Neural crest cell (in vitro differentiated cells): ENCODE measurements at regions not wholly inside any gene's neighbourhood (a gene's known extent, or its start where the extent isn't known, plus 50 kb on each side); places are given as distances from the start of the nearest gene placed in this dataset.

Experiments used
- DNase-seq: peaks from one replicate; pipeline ENCODE4 v3.0.0; 2021; ENCODE audit warnings: low read depth, mixed read lengths, low spot score
- H3K27ac Mint-ChIP-seq: one replicate; pipeline ENCODE4 v1.8.0; 2021; ENCODE audit warnings: mild to moderate bottlenecking, mixed read lengths; ENCODE audit not compliant: unreplicated experiment
- H3K27me3 Mint-ChIP-seq: 2 replicates; pipeline ENCODE4 v1.8.0; 2021; ENCODE audit warnings: low read depth, mild to moderate bottlenecking, mixed read lengths
- H3K36me3 Mint-ChIP-seq: 2 replicates; pipeline ENCODE4 v1.8.0; 2021; ENCODE audit warnings: low read depth, mild to moderate bottlenecking, mixed read lengths
- H3K4me1 Mint-ChIP-seq: 2 replicates; pipeline ENCODE4 v1.8.0; 2021; ENCODE audit warnings: mixed read lengths
- H3K4me3 Mint-ChIP-seq: one replicate; pipeline ENCODE4 v1.8.0; 2021; ENCODE audit warnings: mild to moderate bottlenecking, mixed read lengths
- H3K9me3 Mint-ChIP-seq: 2 replicates; pipeline ENCODE4 v1.8.0; 2021; ENCODE audit warnings: mixed read lengths
- TF ChIP-seq, protein P1 (sequence below): fragments of 200-600 bp; sonication (generic); conservative IDR thresholded peaks from 2 replicates; pipeline ENCODE4 v1.5.0; 2021; ENCODE audit warnings: antibody characterized with exemption, mild to moderate bottlenecking

DNA sequence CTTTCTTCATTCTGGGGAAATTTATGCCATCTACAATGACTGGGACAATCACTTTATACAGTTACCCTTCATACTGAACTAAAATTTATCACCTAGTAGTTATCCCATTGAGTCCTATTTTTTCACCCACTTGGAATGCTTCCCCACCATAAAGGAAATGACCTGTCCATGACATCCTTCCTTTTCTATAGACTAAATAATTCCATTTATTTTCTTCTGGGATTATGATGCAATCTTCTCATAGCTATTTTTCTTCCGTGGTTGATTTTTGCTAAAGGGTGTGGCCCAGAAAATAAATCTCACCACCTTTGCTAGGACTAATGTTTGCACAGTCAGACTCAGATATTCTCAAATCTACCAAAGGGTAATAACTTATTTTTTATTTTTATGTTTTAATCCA, 186.1 kb upstream of the NRXN1 start:
- no peaks in the 10 kb centered on the region for H3K4me1 Mint-ChIP-seq

DNA sequence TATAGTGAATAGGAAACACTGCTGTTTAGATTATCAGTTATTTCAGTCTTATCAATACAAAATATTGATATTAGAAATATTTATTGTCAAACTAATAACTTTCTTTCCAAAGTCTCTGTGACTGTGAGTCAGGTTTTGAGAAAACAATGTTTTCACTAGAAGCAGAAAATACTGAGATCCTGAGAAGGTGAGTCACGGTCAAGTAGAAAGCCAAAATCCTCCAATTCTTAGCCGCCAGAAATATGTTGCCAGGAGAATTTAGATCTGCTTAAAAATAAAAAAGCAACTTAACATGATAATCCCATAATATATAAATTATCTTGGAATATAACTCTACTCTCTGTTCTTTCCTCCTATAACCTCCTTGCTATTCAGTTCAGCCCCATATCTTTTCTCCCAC, 181.9 kb upstream of the NRXN1 start:
- no peaks in the 10 kb centered on the region for H3K36me3 Mint-ChIP-seq
- no peak overlapping the region for H3K27ac Mint-ChIP-seq
- no peak for DNase-seq
- TF ChIP-seq, protein P1, sequence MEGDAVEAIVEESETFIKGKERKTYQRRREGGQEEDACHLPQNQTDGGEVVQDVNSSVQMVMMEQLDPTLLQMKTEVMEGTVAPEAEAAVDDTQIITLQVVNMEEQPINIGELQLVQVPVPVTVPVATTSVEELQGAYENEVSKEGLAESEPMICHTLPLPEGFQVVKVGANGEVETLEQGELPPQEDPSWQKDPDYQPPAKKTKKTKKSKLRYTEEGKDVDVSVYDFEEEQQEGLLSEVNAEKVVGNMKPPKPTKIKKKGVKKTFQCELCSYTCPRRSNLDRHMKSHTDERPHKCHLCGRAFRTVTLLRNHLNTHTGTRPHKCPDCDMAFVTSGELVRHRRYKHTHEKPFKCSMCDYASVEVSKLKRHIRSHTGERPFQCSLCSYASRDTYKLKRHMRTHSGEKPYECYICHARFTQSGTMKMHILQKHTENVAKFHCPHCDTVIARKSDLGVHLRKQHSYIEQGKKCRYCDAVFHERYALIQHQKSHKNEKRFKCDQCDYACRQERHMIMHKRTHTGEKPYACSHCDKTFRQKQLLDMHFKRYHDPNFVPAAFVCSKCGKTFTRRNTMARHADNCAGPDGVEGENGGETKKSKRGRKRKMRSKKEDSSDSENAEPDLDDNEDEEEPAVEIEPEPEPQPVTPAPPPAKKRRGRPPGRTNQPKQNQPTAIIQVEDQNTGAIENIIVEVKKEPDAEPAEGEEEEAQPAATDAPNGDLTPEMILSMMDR: no peak
- no peaks in the 10 kb centered on the region for H3K9me3 Mint-ChIP-seq
- no peak overlapping the region for H3K4me3 Mint-ChIP-seq
- no peaks in the 10 kb centered on the region for H3K27me3 Mint-ChIP-seq
- no peaks in the 10 kb centered on the region for H3K4me1 Mint-ChIP-seq

More for the DNA sequence above, 186.1 kb upstream of the NRXN1 start:
- TF ChIP-seq, protein P1: no peak
- Mint-ChIP-seq H3K4me3 (no peak overlapping the region), H3K9me3 (no peaks in the 10 kb centered on the region), H3K36me3 (no peaks in the 10 kb centered on the region), H3K27ac (no peak overlapping the region), H3K27me3 (no peaks in the 10 kb centered on the region)
- DNase-seq: no peak

DNA sequence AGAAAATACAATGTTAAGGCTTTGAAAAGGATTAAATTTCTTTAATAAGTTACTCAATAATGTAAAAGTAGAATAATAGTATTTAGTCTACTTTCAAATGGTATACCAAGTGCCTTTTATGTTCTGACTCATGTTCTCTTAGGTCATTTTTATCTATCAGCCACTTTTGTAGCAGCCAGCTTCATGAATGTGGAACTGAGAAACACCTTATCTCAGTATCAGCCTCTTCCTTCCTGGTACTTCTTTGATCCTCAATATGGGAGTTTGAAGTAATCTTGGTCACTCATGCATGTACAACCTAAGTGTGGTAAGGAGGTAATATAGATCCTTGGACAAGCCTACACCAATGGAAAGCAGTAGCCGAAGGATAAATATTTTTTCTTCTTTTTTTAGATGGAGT, 180.4 kb upstream of the NRXN1 start:
- no peak overlapping the region for H3K27ac Mint-ChIP-seq

DNA sequence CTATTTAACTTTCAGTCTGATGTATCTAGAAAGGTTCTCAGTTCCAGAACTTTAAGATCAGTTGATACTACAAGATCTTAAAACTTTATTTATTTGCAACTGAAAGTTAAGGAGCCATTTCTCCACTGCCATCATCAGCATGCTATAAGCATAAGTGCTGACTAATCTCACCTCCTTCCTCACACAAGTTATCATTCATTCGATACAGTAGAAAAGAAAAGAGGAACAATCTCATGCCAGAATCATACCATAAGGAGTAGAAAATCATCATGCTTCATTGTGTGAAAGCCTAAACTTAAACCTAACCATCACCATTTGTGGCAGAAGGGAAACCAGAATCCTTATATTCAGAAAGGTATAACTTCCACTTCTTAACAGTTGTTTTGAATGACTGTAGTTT, 176.6 kb upstream of the NRXN1 start:
- no peaks in the 10 kb centered on the region for H3K36me3 Mint-ChIP-seq
- H3K4me1 Mint-ChIP-seq: no peaks in the 10 kb centered on the region
- no peak overlapping the region for H3K4me3 Mint-ChIP-seq
- no peaks in the 10 kb centered on the region for H3K9me3 Mint-ChIP-seq
- H3K27me3 Mint-ChIP-seq: no peaks in the 10 kb centered on the region
- TF ChIP-seq, protein P1: no peak
- DNase-seq: no peak
- no peak overlapping the region for H3K27ac Mint-ChIP-seq

More for the DNA sequence above, 180.4 kb upstream of the NRXN1 start:
- Mint-ChIP-seq H3K9me3 (no peaks in the 10 kb centered on the region), H3K36me3 (no peaks in the 10 kb centered on the region), H3K27me3 (no peaks in the 10 kb centered on the region), H3K4me1 (no peaks in the 10 kb centered on the region), H3K4me3 (no peak overlapping the region)
- TF ChIP-seq, protein P1: no peak
- DNase-seq: no peak

DNA sequence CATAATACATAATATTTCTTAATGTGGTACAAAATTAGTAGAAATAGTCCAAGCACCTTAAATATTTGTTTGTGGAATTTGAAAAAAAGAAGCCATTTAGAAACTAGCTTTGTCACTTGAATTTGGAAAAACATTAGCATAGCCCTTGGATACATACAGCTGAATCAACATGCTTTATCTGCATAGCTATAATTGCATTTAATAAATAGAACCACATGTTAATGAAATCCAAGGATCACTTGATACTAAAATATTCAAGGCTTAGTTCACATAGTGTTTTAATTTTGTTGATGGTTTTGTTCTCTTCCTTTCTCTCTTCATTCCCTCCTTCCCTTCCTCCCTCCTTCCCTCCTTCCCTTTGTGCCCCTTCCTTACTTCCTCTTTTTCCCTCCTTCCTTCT, 169.4 kb upstream of the NRXN1 start:
- Mint-ChIP-seq H3K4me3 (no peak overlapping the region), H3K9me3 (no peaks in the 10 kb centered on the region), H3K27ac (no peak overlapping the region), H3K27me3 (no peaks in the 10 kb centered on the region), H3K4me1 (no peaks in the 10 kb centered on the region), H3K36me3 (no peaks in the 10 kb centered on the region)
- DNase-seq: no peak
- TF ChIP-seq, protein P1: no peak

DNA sequence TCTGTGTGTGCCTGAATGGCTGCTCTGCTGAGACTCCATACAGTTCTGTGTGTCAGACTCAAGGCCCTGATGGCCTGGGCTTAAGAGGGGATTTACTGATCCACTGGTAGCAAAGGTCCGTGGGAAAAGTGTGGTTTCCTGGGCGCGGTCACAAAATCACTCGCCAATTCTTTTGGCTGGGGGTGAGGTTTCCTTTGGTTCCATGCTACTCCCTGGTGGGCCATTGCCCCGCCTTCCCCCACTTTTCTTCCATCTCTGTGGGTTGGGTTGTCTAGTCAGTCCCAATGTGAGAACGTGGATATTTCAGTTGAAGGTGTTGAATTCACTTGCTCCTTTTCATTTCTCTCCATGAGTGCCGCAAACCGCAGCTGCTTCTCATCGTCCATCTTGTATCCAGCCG, 162.7 kb upstream of the NRXN1 start:
- Mint-ChIP-seq H3K27me3 (no peaks in the 10 kb centered on the region), H3K4me1 (no peaks in the 10 kb centered on the region), H3K9me3 (peaks cover 7% of the 10 kb centered on the region), H3K36me3 (no peaks in the 10 kb centered on the region), H3K27ac (no peak overlapping the region), H3K4me3 (no peak overlapping the region)
- DNase-seq: no peak
- TF ChIP-seq, protein P1: no peak
